ENCODE measurements at regions not wholly inside any gene's neighbourhood (a gene's known extent, or its start where the extent isn't known, plus 50 kb on each side); places are given as distances from the start of the nearest gene placed in this dataset.

DNA sequence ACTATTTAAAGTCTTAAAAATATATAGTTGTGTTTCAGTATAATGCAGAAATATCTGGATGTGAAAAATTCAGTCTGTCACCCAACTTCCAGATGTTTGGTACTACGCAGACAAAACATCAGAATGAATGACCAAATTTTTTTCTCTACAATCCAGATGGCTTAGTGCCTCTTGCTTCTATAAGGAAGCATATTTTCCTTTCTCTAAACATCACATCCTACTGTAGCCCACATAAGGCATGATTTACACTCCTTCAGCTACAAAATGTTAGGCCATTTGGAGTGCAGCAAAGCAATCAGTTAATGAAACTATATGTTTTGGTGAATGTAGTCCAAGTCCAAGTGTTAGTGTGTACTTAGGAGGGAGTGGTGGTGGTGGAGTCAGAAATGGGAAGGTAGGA is 162.9 kb upstream of the SIX2 start:
- Histone ChIP-seq H3K27ac (no peak overlapping the region), H3K27me3 (no peaks in the 10 kb centered on the region), H3K4me1 (ENCODE audit: insufficient read depth) (peaks cover 4% of the 10 kb centered on the region), H3K36me3 (no peaks in the 10 kb centered on the region), H3K9me3 (no peaks in the 10 kb centered on the region), H3K4me3 (no peak overlapping the region)
- intact Hi-C loops (cut with DNase I), result no loop called here
- DNase-seq, result no peak
- WGBS, 3 donors, result 87 to 91% (median 87%) methylated on average over 1 of the region's 1 CpG
- TF ChIP-seq EP300 (IDR thresholded peaks at IDR 0.05) (no peak), POLR2A (IDR thresholded peaks at IDR 0.05) (no peak)
- TF ChIP-seq, protein P1, sequence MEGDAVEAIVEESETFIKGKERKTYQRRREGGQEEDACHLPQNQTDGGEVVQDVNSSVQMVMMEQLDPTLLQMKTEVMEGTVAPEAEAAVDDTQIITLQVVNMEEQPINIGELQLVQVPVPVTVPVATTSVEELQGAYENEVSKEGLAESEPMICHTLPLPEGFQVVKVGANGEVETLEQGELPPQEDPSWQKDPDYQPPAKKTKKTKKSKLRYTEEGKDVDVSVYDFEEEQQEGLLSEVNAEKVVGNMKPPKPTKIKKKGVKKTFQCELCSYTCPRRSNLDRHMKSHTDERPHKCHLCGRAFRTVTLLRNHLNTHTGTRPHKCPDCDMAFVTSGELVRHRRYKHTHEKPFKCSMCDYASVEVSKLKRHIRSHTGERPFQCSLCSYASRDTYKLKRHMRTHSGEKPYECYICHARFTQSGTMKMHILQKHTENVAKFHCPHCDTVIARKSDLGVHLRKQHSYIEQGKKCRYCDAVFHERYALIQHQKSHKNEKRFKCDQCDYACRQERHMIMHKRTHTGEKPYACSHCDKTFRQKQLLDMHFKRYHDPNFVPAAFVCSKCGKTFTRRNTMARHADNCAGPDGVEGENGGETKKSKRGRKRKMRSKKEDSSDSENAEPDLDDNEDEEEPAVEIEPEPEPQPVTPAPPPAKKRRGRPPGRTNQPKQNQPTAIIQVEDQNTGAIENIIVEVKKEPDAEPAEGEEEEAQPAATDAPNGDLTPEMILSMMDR (IDR thresholded peaks at IDR 0.05), result no peak

DNA sequence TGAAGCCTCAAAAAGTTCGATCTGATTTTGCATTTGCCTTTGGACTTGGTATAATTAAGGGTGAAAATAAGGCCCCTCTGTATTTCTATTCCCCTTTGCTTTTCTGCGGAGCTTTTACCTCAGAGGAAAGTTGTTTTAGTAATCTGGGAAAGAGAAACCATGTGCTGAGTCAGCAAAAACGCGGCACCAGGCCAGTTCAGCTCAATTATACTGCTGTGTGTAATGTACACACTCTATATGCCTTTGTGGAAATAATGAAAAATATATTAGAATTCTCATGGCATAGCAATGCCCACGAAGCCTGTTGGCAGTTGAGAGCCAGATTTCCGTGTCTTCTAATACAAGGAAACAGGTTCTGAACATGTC is 161.9 kb upstream of the SIX2 start:
- intact Hi-C loops (cut with DNase I), result no loop called here
- no peak overlapping the region for H3K4me3 ChIP-seq
- DNase-seq, result no peak
- 36 to 42% (median 41%) methylated on average over 6 of the region's 6 CpGs for WGBS, 3 donors
- no peak overlapping the region for H3K27ac ChIP-seq
- no peaks in the 10 kb centered on the region for H3K27me3 ChIP-seq
- no peak for TF ChIP-seq EP300 (IDR thresholded peaks at IDR 0.05)
- TF ChIP-seq POLR2A (IDR thresholded peaks at IDR 0.05), result no peak
- TF ChIP-seq, protein P1 (IDR thresholded peaks at IDR 0.05), result no peak
- no peaks in the 10 kb centered on the region for H3K9me3 ChIP-seq
- no peaks in the 10 kb centered on the region for H3K36me3 ChIP-seq
- H3K4me1 ChIP-seq (ENCODE audit: insufficient read depth), result peaks cover 4% of the 10 kb centered on the region

DNA sequence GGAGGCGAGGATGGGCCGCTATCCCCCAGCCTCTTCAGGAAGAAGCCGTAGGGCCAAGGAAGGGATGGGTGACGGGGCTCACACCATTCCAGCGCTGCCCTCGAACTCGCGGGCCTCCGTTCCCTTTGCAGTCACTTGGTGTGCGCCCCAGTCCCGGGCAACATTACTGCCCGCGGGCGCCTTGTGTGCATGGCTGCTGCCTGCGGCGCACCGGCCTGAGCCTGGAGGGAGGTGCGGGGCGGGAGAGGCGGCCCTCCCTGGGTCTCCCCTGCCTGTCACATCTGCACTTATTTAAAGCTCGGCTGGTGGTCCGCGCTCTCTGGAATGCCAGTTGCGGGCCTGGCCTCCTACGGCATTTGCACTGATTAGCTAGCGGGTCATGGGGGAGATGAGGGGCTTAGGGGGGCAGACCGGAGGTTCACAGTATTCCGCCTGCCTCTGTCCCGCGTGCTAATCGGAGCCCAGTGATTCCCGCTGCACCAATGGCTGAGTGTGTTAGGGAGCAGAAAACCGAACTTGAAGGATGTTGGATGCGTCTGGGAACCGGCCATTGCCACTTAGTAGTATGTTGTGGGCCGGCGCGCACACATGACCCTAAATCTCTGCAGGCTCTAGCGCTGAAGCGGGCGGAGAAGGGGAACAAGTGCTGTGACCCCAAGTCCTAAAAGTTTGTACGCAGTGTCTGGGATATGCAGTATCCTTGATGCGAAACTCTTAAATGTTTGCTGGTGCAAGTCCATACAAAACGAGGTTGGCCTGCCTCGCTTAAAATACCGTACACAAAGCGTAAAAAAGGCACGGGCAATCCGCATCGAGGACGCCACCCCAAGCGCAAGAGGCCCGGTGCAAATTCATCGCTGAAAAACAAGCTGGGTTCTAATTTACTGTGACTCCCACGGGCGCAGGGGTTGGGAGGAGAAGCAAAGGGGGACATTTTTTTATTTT is 161.2 kb upstream of the SIX2 start:
- no peak for DNase-seq
- no peak overlapping the region for H3K27ac ChIP-seq
- intact Hi-C loops (cut with DNase I), result no loop called here
- no peaks in the 10 kb centered on the region for H3K9me3 ChIP-seq
- TF ChIP-seq EP300 (IDR thresholded peaks at IDR 0.05) (no peak), POLR2A (IDR thresholded peaks at IDR 0.05) (no peak)
- TF ChIP-seq, protein P1 (IDR thresholded peaks at IDR 0.05), result no peak
- H3K27me3 ChIP-seq, result no peaks in the 10 kb centered on the region
- H3K4me1 ChIP-seq (ENCODE audit: insufficient read depth), result peaks cover 4% of the 10 kb centered on the region
- H3K4me3 ChIP-seq, result no peak overlapping the region
- 19 to 32% (median 31%) methylated on average over 44 to 56 of the region's 56 CpGs for whole genome bisulfite sequencing, 3 donors
- H3K36me3 ChIP-seq, result no peaks in the 10 kb centered on the region

DNA sequence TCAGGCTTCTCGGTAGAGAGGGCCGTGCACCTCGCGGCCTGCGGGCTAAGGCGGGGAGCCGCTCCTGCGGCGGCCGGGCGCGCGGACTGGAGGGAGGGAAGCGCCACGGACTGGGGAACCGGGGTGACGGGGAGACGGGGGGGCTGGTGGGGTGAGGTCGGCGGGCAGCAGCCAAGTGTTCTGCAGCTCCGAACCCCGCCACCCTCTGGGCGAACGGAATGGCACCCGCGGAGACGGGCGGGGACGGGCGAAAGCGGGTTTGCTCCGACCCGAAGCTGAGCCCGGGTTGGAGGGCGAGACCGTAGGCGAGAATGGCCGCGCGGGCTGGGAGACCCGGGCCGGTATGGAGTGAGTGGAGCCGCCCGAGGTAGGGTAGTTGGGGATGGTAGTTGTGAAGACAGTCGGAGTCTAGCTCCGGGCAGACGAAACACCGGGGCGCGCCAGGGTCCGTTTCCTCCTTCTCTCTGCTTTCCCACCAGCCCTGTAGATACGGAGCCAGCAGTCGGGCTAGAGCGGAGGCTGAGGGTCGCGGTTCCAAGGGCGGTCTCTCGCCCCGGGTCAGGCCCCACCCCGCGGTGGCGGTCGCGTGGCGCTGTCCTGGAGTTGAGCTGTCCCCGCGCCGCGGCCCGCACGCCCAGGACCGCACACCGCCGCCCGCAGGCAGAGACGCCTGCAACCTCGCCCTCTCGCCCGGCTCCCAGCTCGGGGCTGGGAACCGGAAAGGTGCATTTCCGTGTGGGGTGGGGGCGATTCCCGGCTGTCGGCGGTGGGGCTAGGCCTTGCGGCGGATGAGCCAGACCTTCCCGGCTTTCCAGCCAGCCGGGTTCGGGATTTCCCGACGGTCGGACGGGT is 160.3 kb upstream of the SIX2 start:
- intact Hi-C loops (cut with DNase I), result no loop called here
- H3K4me3 ChIP-seq, result peak overlapping the region; percentile 29
- no peak overlapping the region for H3K27ac ChIP-seq
- no peaks in the 10 kb centered on the region for H3K36me3 ChIP-seq
- no peak for DNase-seq
- WGBS, 3 donors, result 1% methylated on average over 61 to 95 of the region's 95 CpGs
- TF ChIP-seq, protein P1 (IDR thresholded peaks at IDR 0.05), result no peak
- TF ChIP-seq POLR2A (IDR thresholded peaks at IDR 0.05) (no peak), EP300 (IDR thresholded peaks at IDR 0.05) (no peak)
- no peaks in the 10 kb centered on the region for H3K9me3 ChIP-seq
- peaks cover 4% of the 10 kb centered on the region for H3K4me1 ChIP-seq (ENCODE audit: insufficient read depth)
- no peaks in the 10 kb centered on the region for H3K27me3 ChIP-seq

Measured in ovary (tissue), 7 donors.